Kidney (tissue), 13 donors: ENCODE measurements at regions not wholly inside any gene's neighbourhood (a gene's known extent, or its start where the extent isn't known, plus 50 kb on each side); places are given as distances from the start of the nearest gene placed in this dataset.
A peak's percentile ranks its signal among the peaks of the same experiment; 100 is the strongest.

ENCODE experiments used
- DNase-seq, 5 donors: peaks; one replicate each; pipeline ENCODE4 v3.0.0-alpha.2; 2013 to 2020
- FAIRE-seq: peaks from 2 replicates; lab custom pipeline; 2012; peaks lifted over from hg19 to GRCh38; lab: Jason Lieb, UNC
- H3K27ac ChIP-seq, 2 donors: one replicate each; pipeline ENCODE4 v1.7.0; 2013; ENCODE audit warnings: low read depth in 2 of 2, low read length in 2 of 2, inconsistent platforms in 1 of 2
- H3K27me3 ChIP-seq: one replicate; pipeline ENCODE4 v1.7.1; 2013; ENCODE audit warnings: low read length, inconsistent platforms; ENCODE audit not compliant: control insufficient read depth, insufficient read depth
- H3K36me3 ChIP-seq, 3 donors: one replicate each; pipeline versions ENCODE4 v1.7.0 to v1.7.1; 2013; ENCODE audit warnings: low read length in 3 of 3, control low read depth in 1 of 3, inconsistent platforms in 1 of 3; ENCODE audit not compliant: insufficient read depth in 3 of 3, control insufficient read depth in 2 of 3
- H3K4me1 ChIP-seq, 3 donors: one replicate each; pipeline versions ENCODE4 v1.7.0 to v1.7.1; 2013; ENCODE audit warnings: low read length in 3 of 3, inconsistent platforms in 1 of 3, low read depth in 1 of 3; ENCODE audit not compliant: control insufficient read depth in 2 of 3, insufficient read depth in 2 of 3
- H3K4me3 ChIP-seq, 3 donors: one replicate each; pipeline versions ENCODE4 v1.7.0 to v1.8.1; 2013; ENCODE audit warnings: low read length in 3 of 3, control low read depth in 1 of 3, inconsistent platforms in 1 of 3
- H3K9ac ChIP-seq, 3 donors: one replicate each; pipeline versions ENCODE4 v1.7.0 to v1.7.1; 2013; ENCODE audit warnings: low read length in 3 of 3, control low read depth in 1 of 3, inconsistent platforms in 1 of 3
- H3K9me3 ChIP-seq, 3 donors: one replicate each; pipeline versions ENCODE4 v1.7.0 to v1.7.1; 2013; ENCODE audit warnings: low read length in 3 of 3, control low read depth in 1 of 3, inconsistent platforms in 1 of 3; ENCODE audit not compliant: control insufficient read depth in 2 of 3, insufficient read depth in 1 of 3
- CTCF ChIP-seq: IDR thresholded peaks from 3 replicates; pipeline ENCODE4 v1.5.1; 2012; ENCODE audit warnings: mild to moderate bottlenecking, moderate library complexity, borderline replicate concordance; ENCODE audit not compliant: insufficient read depth; ENCODE audit errors: extremely low read depth
- intact Hi-C: fragments of 100-400 bp; cut with DNase I; formaldehyde crosslinking; loops from one replicate; pipeline ENCODE4 v1.11.1; 2022
- donor health status: control.
- donor health status: control.
- donor health status: control.
- donor health status: control.
- donor health status: control.
- donor health status: DM: yes; HTN: yes; CAD: no.
- donor health status: Normal renal cell carcinoma (clear cell type).

GRCh38 chrX:122866532-122866931 is 317.5 kb upstream of the GRIA3 start:
- H3K9ac ChIP-seq: no peak overlapping the region
- H3K27ac ChIP-seq: no peak overlapping the region
- DNase-seq (no peak), FAIRE-seq (no peak)
- H3K36me3 ChIP-seq: no peaks in the 10 kb centered on the region
- TF ChIP-seq CTCF: no peak
- no peaks in the 10 kb centered on the region for H3K27me3 ChIP-seq
- H3K9me3 ChIP-seq: no peaks in the 10 kb centered on the region
- no peaks in the 10 kb centered on the region for H3K4me1 ChIP-seq
- no peak overlapping the region for H3K4me3 ChIP-seq
- intact Hi-C loops: no loop called here

DNA sequence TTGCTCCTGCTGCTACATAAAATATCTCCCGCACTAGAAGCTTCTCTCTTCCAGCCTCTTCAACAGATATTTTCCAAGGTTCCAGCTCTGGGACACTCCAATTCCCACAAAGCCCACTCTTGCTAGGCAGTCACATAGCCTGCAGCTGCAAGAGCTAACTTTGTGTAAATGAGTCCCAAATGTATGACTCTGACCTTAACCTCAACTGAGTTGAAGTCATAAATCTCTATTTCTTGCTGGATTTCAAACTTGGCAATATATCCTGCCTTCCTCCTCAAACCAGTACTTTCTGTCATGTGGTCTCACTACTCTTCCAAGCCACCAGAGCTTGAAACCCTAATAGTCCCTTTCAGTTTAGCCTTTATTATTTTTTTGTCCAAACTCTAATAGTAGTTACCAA is 315.4 kb upstream of the GRIA3 start:
- H3K4me1 ChIP-seq: no peaks in the 10 kb centered on the region
- no peaks in the 10 kb centered on the region for H3K36me3 ChIP-seq
- H3K27me3 ChIP-seq: no peaks in the 10 kb centered on the region
- DNase-seq (peak in 2 of 5 donors; percentile 7 to 36), FAIRE-seq (no peak)
- no peak overlapping the region for H3K9ac ChIP-seq
- no peak for TF ChIP-seq CTCF
- H3K4me3 ChIP-seq: no peak overlapping the region
- intact Hi-C loops: no loop called here
- no peak overlapping the region for H3K27ac ChIP-seq
- H3K9me3 ChIP-seq: no peaks in the 10 kb centered on the region

DNA sequence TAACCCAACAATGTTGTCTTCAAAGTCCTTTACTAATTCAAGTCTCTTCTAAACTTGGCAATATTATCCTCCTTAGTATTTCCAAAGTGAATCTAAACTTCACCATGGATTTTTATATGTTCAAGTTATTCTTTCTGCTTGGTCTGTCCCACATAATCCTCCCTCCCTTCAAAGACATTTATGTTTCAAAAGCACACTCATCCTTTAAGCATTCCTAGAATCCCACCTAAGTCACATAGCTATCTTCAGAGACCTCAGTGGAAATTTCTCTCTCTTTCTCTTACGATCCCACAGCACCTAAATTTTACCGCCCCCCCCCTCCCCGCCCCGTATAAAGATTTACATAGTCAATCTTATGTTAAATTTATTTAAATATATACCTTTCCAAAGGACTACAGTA is 314.9 kb upstream of the GRIA3 start:
- no peak for DNase-seq
- H3K4me1 ChIP-seq: no peaks in the 10 kb centered on the region
- no peak for TF ChIP-seq CTCF
- H3K4me3 ChIP-seq: no peak overlapping the region
- H3K27me3 ChIP-seq: no peaks in the 10 kb centered on the region
- H3K9me3 ChIP-seq: no peaks in the 10 kb centered on the region
- H3K36me3 ChIP-seq: no peaks in the 10 kb centered on the region
- intact Hi-C loops: no loop called here
- H3K27ac ChIP-seq: no peak overlapping the region
- FAIRE-seq: no peak
- no peak overlapping the region for H3K9ac ChIP-seq

GRCh38 chrX:122878269-122878668 is 305.8 kb upstream of the GRIA3 start:
- no peak for DNase-seq
- Histone ChIP-seq H3K9ac (no peak overlapping the region), H3K27ac (no peak overlapping the region), H3K27me3 (no peaks in the 10 kb centered on the region), H3K36me3 (no peaks in the 10 kb centered on the region), H3K4me1 (no peaks in the 10 kb centered on the region), H3K9me3 (no peaks in the 10 kb centered on the region), H3K4me3 (no peak overlapping the region)
- FAIRE-seq: no peak
- intact Hi-C loops: no loop called here
- no peak for TF ChIP-seq CTCF
